ENCODE measurements at regions not wholly inside any gene's neighbourhood (a gene's known extent, or its start where the extent isn't known, plus 50 kb on each side); places are given as distances from the start of the nearest gene placed in this dataset.

DNA sequence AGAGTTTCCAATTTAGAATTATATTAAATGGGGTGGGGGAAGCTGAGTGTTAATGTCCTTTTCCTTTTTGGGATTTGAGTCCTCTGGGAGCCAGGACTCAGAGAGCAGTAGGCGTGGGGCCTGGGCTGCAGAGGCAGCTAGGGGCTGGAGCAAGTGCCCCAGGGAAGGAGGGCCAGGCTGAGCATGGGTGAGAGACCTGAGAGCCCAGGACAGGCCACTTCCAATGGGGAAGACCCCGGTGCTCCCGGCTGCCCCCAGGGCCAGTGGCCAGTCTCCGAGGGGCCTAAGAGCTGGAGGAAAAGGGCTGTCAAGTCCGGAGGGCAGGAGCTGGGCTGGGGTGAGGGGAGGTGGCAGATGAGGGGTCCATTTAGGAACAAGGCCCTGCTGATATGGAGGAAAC is 371.5 kb downstream of the ZNF536 start:
- no peak for DNase-seq (ENCODE audit: low read depth in 2 of 2)

DNA sequence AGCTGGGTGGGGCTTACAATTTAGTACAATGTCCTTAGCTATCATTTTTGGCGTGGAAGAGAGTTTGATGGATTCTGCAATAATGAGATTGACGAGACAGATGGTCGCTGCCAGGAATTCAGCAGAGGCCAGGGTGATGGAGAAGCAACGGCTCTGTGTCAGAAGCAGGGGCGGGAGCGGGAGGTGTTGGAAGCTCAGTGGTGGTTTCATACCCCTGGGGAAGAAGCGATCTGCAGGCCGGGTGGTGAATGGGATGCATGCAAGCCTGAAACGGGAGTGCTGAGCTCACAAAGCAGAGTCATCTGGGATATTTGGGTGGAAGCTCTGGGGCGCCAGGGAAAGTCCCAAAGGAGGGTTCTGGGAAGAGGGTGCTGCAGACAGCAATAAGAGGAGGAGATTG is 370.8 kb downstream of the ZNF536 start:
- DNase-seq (ENCODE audit: low read depth in 2 of 2), result no peak

- no peak for DNase-seq (ENCODE audit: low read depth in 2 of 2)
These were observed 370.3 kb downstream of the ZNF536 start for GRCh38 chr19:30742406-30742938.

- DNase-seq (ENCODE audit: low read depth in 2 of 2), result no peak
These were observed 369.4 kb downstream of the ZNF536 start for GRCh38 chr19:30741566-30741965.

DNA sequence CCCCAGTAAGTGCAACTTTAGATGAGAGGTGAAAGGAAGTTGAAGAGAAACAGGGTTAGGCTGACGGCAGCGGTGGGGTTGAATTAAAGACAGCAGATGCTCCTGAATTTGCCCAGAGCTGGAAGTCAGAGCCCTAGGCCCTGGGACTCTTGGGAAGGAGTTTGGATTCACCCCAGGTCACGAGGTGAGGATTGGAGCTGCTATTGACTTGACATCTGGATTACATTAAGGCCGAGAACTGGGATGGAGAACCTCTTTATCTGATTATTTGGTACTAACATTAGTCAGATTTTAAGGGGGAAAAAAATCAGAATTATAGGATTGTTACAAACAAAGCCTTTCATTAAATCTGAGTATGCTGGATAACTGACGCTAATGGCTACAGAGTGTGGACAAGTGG is 367.2 kb downstream of the ZNF536 start:
- no peak for DNase-seq (ENCODE audit: low read depth in 2 of 2)

DNA sequence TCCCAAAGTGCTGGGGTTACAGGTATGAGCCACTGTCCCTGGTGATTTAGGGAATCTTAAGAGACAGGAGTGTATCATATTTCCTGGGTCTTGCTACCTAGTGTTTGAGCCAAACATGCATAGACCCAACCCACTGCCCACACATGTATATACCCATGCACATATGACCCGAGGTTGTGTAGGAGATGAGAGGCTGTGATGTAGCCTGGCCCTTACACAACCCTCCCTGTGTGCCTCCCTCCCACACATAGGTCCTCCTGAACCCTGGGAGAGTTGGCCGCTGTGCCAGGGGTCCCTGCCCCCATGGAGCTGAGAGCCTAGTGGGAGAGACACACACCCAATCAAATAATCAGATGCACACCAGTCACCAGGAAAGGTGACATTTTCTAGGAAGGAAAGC is 365.9 kb downstream of the ZNF536 start:
- no peak for DNase-seq (ENCODE audit: low read depth in 2 of 2)

DNA sequence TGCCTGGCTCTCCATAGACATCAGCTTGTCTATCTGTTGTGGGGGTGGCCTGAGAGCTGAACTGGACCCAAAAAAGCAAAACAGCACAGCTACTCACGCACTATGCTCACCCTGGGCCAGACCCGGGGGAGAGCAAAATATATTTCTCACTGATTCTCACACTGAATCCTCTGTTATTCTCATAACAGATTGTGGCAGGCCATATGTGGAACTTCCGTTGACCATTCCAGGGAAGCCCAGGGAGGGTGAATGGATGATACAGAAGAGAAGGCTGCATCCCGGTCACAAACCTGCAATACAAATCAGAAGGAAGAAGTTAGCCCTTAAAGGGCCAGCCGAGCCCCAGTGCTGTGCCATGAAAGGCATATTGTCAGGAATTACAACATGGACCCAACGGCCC is 362.5 kb downstream of the ZNF536 start:
- DNase-seq (ENCODE audit: low read depth in 2 of 2), result no peak

DNA sequence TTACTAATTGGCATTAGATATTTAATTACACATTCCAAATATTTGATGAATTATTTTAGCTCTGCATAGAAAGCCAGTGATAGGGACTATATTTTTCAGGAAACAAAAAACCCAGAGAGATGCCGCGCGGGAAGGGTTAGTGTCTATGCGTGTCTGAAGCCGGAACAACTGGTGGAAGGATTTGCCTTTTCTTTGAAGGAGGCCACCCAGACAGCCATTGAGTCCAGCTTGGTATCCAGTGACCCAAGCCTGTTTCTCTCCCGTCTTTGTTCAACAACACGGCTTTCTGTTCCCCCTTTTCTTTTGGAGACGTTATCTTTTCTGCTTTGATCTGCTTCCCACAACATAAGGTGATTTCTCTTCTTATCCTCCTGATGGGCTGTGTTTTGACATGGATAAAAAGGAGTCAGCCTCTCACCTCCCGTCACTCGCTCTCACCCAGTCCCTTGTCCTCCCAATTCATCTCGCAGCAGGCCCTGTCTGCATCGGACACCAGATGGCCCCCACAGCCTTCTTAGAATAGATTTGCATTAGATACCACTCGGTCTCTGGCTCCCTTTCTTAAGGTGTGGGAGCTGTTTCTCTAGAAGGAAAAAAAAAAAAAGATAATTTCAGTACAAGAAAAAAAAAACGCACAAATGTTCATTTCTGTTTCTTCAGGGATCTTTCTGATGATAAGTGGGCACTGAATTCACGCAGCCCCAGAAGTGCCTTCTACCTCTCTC is 361.8 kb downstream of the ZNF536 start:
- DNase-seq (ENCODE audit: low read depth in 2 of 2), result no peak

DNA sequence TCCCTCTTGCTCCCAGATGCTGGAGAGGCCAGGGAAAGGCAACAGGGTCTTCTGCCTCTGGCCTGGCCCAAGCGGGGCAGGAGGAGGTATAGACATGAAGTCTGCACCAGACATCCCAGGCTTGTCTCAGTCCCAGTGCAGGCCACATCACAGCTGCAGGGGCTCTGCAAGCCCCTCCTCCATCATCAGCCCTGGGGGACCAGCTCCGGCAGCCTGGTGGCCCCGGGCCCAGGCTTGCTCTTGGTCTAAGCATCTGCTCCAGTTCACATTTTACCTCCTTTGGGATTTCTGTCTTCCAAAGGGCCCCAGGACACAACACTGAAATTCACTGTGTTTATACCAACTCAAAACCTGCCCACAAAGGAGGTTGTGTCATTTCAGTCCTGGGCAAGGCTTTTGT is 359.4 kb downstream of the ZNF536 start:
- DNase-seq (ENCODE audit: low read depth in 2 of 2), result no peak

DNA sequence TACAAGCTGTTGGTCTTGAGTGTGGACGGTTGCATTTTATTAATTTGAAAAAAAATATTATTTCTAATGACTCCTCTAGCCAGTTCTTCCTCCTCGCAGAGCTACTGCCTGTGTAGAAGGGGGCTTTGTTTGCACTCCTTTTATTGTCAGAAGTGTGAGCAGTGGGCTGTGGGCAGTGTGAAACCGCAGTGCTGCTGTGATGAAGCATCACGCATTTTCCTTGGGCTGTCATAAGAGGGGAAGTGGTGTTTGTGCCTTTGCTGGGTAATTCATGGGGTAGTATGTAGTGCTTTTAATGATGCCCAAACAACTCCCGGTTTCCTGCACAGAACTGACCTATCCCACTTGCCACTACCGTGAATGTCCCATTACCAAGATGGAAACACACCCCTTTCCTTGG is 357.3 kb downstream of the ZNF536 start:
- no peak for DNase-seq (ENCODE audit: low read depth in 2 of 2)

GRCh38 chr19:30722761-30723160 is 350.6 kb downstream of the ZNF536 start:
- no peak for DNase-seq (ENCODE audit: low read depth in 2 of 2)

DNA sequence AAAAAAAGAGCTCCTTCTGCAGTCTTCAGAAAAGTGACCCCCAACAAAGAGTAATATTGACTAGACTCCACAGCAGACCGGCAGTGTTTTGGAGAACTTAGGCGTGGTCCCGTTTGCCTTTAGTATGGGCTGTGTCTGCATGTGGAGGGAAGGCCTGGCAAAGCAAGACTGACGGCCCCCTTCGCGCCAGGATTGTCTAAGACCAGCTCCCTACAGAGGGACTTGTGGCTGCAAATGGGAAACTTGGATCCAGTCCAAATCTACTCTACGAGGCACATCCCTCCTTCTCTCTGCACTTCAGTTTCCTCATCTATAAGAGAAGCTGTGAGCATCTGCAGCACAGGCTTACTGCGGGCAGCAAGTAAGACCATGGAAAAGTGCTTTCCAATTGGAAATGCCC is 350.0 kb downstream of the ZNF536 start:
- DNase-seq (ENCODE audit: low read depth in 2 of 2), result no peak

DNA sequence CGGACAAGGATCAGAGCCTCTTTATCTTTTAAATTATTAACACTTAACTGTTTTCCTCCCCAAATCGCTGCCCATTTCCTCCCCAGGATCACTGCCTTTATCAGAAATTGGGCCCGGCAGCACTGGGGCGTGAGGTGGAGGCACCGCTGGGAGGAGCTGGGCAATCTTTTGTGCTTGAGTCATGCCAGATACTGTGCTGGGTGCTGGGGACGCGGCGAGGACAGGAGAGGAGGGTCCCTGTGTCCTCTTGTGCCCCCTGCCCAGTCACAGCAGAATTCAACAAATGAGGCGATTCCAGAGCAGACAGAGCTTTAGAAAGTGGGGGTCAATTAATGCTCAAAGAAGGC is 347.8 kb downstream of the ZNF536 start:
- DNase-seq (ENCODE audit: low read depth in 2 of 2), result no peak

- DNase-seq (ENCODE audit: low read depth in 2 of 2), result no peak
These were observed 347.2 kb downstream of the ZNF536 start for GRCh38 chr19:30719189-30719998.

DNA sequence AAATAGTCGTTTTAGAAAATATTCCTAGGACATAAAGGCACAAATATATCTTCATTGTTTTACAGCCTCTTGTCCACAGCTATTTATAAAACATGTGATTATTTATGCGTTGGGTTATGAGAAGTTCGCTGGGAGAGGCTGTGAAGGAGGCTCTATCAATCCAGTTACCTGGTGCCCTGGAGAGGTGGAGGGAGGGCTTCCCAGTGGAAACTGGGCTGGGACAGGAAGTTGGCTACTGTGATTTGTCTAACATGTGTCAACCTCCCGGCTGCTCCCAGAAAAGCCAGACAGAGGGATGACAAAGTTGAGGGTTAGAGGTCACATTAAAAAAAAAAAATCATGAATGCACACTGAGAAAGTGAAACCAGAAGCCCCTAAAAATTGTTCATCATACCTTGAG is 346.5 kb downstream of the ZNF536 start:
- DNase-seq (ENCODE audit: low read depth in 2 of 2), result no peak

GRCh38 chr19:30718014-30718413 is 345.8 kb downstream of the ZNF536 start:
- no peak for DNase-seq (ENCODE audit: low read depth in 2 of 2)

DNA sequence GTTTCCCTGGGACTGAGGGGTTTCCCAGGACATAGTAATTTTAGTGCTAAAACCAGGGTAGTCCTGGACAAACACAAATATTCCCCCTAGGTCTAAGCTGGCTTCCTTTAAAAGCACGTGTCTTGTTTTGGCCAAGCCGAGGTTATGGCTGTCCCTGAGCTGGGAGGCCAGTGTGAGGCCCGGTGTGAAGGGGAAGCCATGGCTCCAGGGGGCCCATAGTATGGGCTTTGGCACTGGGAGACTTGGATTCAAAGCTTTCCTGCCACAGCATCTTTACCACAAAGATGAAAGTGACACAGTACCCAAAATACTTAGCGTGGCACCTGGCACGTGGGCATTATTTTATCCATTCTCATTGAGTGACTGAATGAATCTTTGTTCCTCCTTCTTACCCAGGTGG is 345.2 kb downstream of the ZNF536 start:
- no peak for DNase-seq (ENCODE audit: low read depth in 2 of 2)

GRCh38 chr19:30712431-30713337 is 340.5 kb downstream of the ZNF536 start:
- no peak for DNase-seq (ENCODE audit: low read depth in 2 of 2)

- DNase-seq (ENCODE audit: low read depth in 2 of 2), result no peak
These were observed 339.6 kb downstream of the ZNF536 start for GRCh38 chr19:30711826-30712225.

DNA sequence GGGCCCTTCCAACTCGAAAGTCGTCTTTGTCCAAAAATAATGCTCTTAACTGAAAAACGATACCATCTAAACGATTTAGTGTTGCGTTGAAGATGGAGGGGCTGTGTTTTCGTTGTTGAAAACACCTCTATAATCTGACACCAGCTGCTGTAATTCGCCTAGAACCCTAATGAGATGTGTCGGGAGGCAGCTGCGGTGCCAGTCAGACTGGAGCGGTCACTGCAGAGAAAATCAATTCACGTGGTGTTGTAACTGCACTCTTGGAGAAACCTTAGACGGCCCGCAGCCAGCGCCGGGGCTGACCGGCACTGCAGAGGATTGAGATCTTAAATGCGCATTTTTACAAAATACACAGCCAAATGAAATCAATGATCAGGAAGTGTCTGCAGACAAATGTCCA is 339.1 kb downstream of the ZNF536 start:
- DNase-seq (ENCODE audit: low read depth in 2 of 2), result no peak

- no peak for DNase-seq (ENCODE audit: low read depth in 2 of 2)
These were observed 338.5 kb downstream of the ZNF536 start for GRCh38 chr19:30710721-30711120.
